Cardiac muscle cell (in vitro differentiated cells and primary cell): ENCODE measurements at regions not wholly inside any gene's neighbourhood (a gene's known extent, or its start where the extent isn't known, plus 50 kb on each side); places are given as distances from the start of the nearest gene placed in this dataset.

Experiments
- DNase-seq, 2 donors: peaks; one replicate each; pipeline versions ENCODE4 v3.0.0 to v3.0.0-alpha.2; 2010 to 2017; ENCODE audit warnings: low read depth in 1 of 2, low spot score in 1 of 2
- H3K27ac ChIP-seq: fragments of 200-600 bp; sonication (generic); 2 replicates; pipeline ENCODE4 v1.5.1; 2016
- H3K27me3 ChIP-seq: fragments of 200-600 bp; sonication (generic); 2 replicates; pipeline ENCODE4 v1.6.0; 2016; ENCODE audit warnings: control low read depth
- H3K36me3 ChIP-seq: fragments of 200-600 bp; sonication (generic); 2 replicates; pipeline ENCODE4 v1.5.1; 2016; ENCODE audit warnings: control low read depth
- H3K4me1 ChIP-seq: fragments of 200-600 bp; sonication (generic); 2 replicates; pipeline ENCODE4 v1.8.1; 2017; ENCODE audit warnings: low read depth, mild to moderate bottlenecking, mixed run types
- H3K4me3 ChIP-seq: fragments of 200-600 bp; sonication (generic); 2 replicates; pipeline ENCODE4 v1.5.1; 2016; ENCODE audit warnings: mild to moderate bottlenecking
- H3K9me3 ChIP-seq: fragments of 200-600 bp; sonication (generic); 2 replicates; pipeline ENCODE4 v1.5.1; 2017; ENCODE audit warnings: low read depth, mild to moderate bottlenecking, control low read depth
- CTCF ChIP-seq: IDR thresholded peaks from 2 replicates; pipeline ENCODE4 v1.5.1; 2012; ENCODE audit warnings: low read depth, mild to moderate bottlenecking, low read length

- no peaks in the 10 kb centered on the region for H3K27me3 ChIP-seq
- TF ChIP-seq CTCF = no peak
Observed at GRCh38 chr11:91407842-91408241, 816.8 kb upstream of the FAT3 start.

GRCh38 chr11:91406009-91406408, 818.6 kb upstream of the FAT3 start:
- H3K27ac ChIP-seq = no peak overlapping the region
- peak in 1 of 2 donors; percentile 15 for DNase-seq
- H3K4me3 ChIP-seq = no peak overlapping the region
- no peaks in the 10 kb centered on the region for H3K27me3 ChIP-seq
- H3K4me1 ChIP-seq = peaks cover 19% of the 10 kb centered on the region
- no peaks in the 10 kb centered on the region for H3K9me3 ChIP-seq
- H3K36me3 ChIP-seq = no peaks in the 10 kb centered on the region
- no peak for TF ChIP-seq CTCF

More at GRCh38 chr11:91407842-91408241, 816.8 kb upstream of the FAT3 start:
- Histone ChIP-seq H3K4me3 (no peak overlapping the region), H3K27ac (no peak overlapping the region), H3K36me3 (no peaks in the 10 kb centered on the region), H3K9me3 (no peaks in the 10 kb centered on the region), H3K4me1 (peaks cover 19% of the 10 kb centered on the region)
- DNase-seq = no peak

- no peak for TF ChIP-seq CTCF
- DNase-seq = no peak
- H3K9me3 ChIP-seq = no peaks in the 10 kb centered on the region
- H3K4me1 ChIP-seq = peaks cover 19% of the 10 kb centered on the region
- H3K4me3 ChIP-seq = no peak overlapping the region
- H3K27me3 ChIP-seq = no peaks in the 10 kb centered on the region
- no peaks in the 10 kb centered on the region for H3K36me3 ChIP-seq
- H3K27ac ChIP-seq = no peak overlapping the region
Observed at GRCh38 chr11:91404344-91404743, 820.3 kb upstream of the FAT3 start.

GRCh38 chr11:91397134-91397468, 827.5 kb upstream of the FAT3 start:
- H3K9me3 ChIP-seq = no peaks in the 10 kb centered on the region
- no peak overlapping the region for H3K4me3 ChIP-seq
- H3K27ac ChIP-seq = no peak overlapping the region
- H3K27me3 ChIP-seq = no peaks in the 10 kb centered on the region
- no peak for DNase-seq
- H3K36me3 ChIP-seq = no peaks in the 10 kb centered on the region
- TF ChIP-seq CTCF = no peak
- peaks cover 6% of the 10 kb centered on the region for H3K4me1 ChIP-seq

- no peaks in the 10 kb centered on the region for H3K9me3 ChIP-seq
- no peak overlapping the region for H3K27ac ChIP-seq
- no peak for DNase-seq
- no peaks in the 10 kb centered on the region for H3K36me3 ChIP-seq
- H3K4me1 ChIP-seq = peaks cover 6% of the 10 kb centered on the region
- H3K4me3 ChIP-seq = no peak overlapping the region
- no peak for TF ChIP-seq CTCF
- no peaks in the 10 kb centered on the region for H3K27me3 ChIP-seq
Observed at GRCh38 chr11:91396236-91397133, 828.1 kb upstream of the FAT3 start.
